OCI-LY3 (cell line): ENCODE measurements at regions not wholly inside any gene's neighbourhood (a gene's known extent, or its start where the extent isn't known, plus 50 kb on each side); places are given as distances from the start of the nearest gene placed in this dataset.

Source experiments
- H2AFZ ChIP-seq: fragments of 200-600, 300-600 bp; shearing (Covaris generic); 2 replicates; pipeline ENCODE4 v1.6.0; 2014; ENCODE audit warnings: antibody characterized with exemption, low read depth, low read length
- H3K27ac ChIP-seq: fragments of 200-600, 300-600 bp; sonication (generic); 2 replicates; pipeline ENCODE4 v1.5.1; 2014; ENCODE audit warnings: mild to moderate bottlenecking, low read length, moderate library complexity, mixed read lengths
- H3K27me3 ChIP-seq: fragments of 200-600, 300-600 bp; sonication (generic); 2 replicates; pipeline ENCODE4 v1.6.1; 2014; ENCODE audit warnings: low read depth, low read length, mixed read lengths
- H3K36me3 ChIP-seq: fragments of 200-600, 300-600 bp; sonication (generic); replicated peaks from 2 replicates; pipeline ENCODE3; 2014; ENCODE audit warnings: low read depth, low read length, mixed read lengths
- H3K4me1 ChIP-seq: fragments of 300-600, 200-600 bp; sonication (generic); 2 replicates; pipeline ENCODE4 v1.6.1; 2014; ENCODE audit warnings: low read length, mixed read lengths
- H3K4me2 ChIP-seq: fragments of 200-600, 300-600 bp; sonication (generic); 2 replicates; pipeline ENCODE4 v1.6.1; 2014; ENCODE audit warnings: low read length, mixed read lengths
- H3K4me3 ChIP-seq: fragments of 300-600, 200-600 bp; sonication (generic); 2 replicates; pipeline ENCODE4 v1.5.1; 2014; ENCODE audit warnings: antibody characterized with exemption, mild to moderate bottlenecking, low read length, moderate library complexity
- H3K79me2 ChIP-seq: fragments of 300-600, 200-600 bp; shearing (Covaris generic); 2 replicates; pipeline ENCODE4 v1.6.1; 2014; ENCODE audit warnings: mild to moderate bottlenecking, low read length, mixed read lengths
- H3K9ac ChIP-seq: fragments of 300-600, 200-600 bp; shearing (Covaris generic); 2 replicates; pipeline ENCODE4 v1.6.0; 2014; ENCODE audit warnings: mild to moderate bottlenecking, low read length, moderate library complexity
- H3K9me3 ChIP-seq: fragments of 200-600, 300-600 bp; shearing (Covaris generic); 2 replicates; pipeline ENCODE4 v1.6.1; 2014; ENCODE audit warnings: low read length, mixed read lengths; ENCODE audit not compliant: insufficient read depth
- H4K20me1 ChIP-seq: fragments of 200-600, 300-600 bp; sonication (generic); 2 replicates; pipeline ENCODE4 v1.6.1; 2016; ENCODE audit warnings: low read length, mixed read lengths; ENCODE audit not compliant: insufficient read depth
- CTCF ChIP-seq: fragments of 200-600, 300-600 bp; sonication (generic); IDR thresholded peaks from 2 replicates; pipeline ENCODE4 v1.5.1; 2014; ENCODE audit warnings: antibody characterized with exemption, low read length, low read depth
- EZH2phosphoT487 ChIP-seq: fragments of 200-600 bp; shearing (Covaris generic); IDR thresholded peaks from 2 replicates; pipeline ENCODE4 v1.6.1; 2018; ENCODE audit warnings: antibody characterized with exemption, mixed run types, low read depth

DNA sequence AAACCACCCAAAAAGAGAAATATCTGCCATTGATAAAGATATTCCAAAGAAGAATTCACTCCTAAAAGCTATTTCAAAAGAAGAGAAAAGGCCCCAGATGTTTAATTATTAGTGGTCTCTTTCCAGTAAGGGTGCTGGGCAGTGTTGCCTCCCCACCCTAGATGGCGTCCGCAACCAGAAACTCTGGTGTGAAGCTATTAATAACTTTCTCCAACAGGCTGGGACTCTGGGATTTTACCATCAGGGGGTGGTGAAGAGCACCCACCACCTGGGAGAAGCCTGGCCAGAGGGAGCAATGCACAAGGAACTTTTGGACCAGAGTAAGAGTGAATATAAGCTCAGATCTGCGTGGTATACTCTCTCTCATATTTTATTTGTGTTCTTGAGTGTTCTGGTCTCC lies 115.4 kb upstream of the TIAM1 start:
- Histone ChIP-seq H4K20me1 (no peaks in the 10 kb centered on the region), H3K27ac (no peak overlapping the region), H3K27me3 (peaks cover 12% of the 10 kb centered on the region; the same call in 1 of the 2 replicates), H3K4me3 (no peak overlapping the region), H3K9ac (no peak overlapping the region), H2AFZ (no peak overlapping the region), H3K4me2 (no peak overlapping the region), H3K79me2 (no peaks in the 10 kb centered on the region), H3K36me3 (no peaks in the 10 kb centered on the region), H3K9me3 (no peaks in the 10 kb centered on the region), H3K4me1 (peaks cover 7% of the 10 kb centered on the region; the same call in 1 of the 2 replicates)
- no peak for TF ChIP-seq EZH2phosphoT487
- TF ChIP-seq CTCF = no peak

DNA sequence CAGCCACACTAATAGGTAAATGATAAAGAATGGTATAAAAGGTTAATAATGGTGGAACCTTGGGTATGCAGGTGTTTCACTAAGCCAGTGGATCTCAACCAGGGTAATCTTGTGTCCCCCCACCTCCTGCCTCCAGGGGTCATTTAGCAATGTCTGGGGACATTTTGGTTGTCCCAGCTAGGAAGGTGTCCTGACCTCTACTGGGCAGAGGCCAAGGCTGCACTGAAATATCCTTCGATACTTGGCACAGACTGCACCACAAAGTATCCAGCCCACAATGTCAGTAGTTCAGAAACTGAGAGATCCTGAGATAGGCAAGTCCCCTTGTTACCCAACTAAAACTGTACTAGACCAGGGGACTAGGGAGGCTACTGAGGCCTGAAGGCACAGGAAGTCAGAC lies 113.6 kb upstream of the TIAM1 start:
- H3K4me2 ChIP-seq = no peak overlapping the region
- H3K9me3 ChIP-seq = no peaks in the 10 kb centered on the region
- H3K4me3 ChIP-seq = no peak overlapping the region
- H3K27me3 ChIP-seq = peaks cover 12% of the 10 kb centered on the region; the same call in 1 of the 2 replicates
- H3K27ac ChIP-seq = no peak overlapping the region
- no peak overlapping the region for H2AFZ ChIP-seq
- TF ChIP-seq EZH2phosphoT487 = no peak
- TF ChIP-seq CTCF = no peak
- H3K36me3 ChIP-seq = no peaks in the 10 kb centered on the region
- no peaks in the 10 kb centered on the region for H3K79me2 ChIP-seq
- H4K20me1 ChIP-seq = no peaks in the 10 kb centered on the region
- peaks cover 7% of the 10 kb centered on the region; the same call in 1 of the 2 replicates for H3K4me1 ChIP-seq
- no peak overlapping the region for H3K9ac ChIP-seq

GRCh38 chr21:31456201-31456600 lies 112.1 kb upstream of the TIAM1 start:
- H3K4me2 ChIP-seq = no peak overlapping the region
- peaks cover 12% of the 10 kb centered on the region; the same call in 1 of the 2 replicates for H3K27me3 ChIP-seq
- no peaks in the 10 kb centered on the region for H3K36me3 ChIP-seq
- no peaks in the 10 kb centered on the region for H3K79me2 ChIP-seq
- TF ChIP-seq CTCF (no peak), EZH2phosphoT487 (no peak)
- no peak overlapping the region for H2AFZ ChIP-seq
- H3K9ac ChIP-seq = no peak overlapping the region
- no peak overlapping the region for H3K27ac ChIP-seq
- no peak overlapping the region for H3K4me3 ChIP-seq
- no peaks in the 10 kb centered on the region for H4K20me1 ChIP-seq
- H3K4me1 ChIP-seq = peaks cover 7% of the 10 kb centered on the region; the same call in 1 of the 2 replicates
- no peaks in the 10 kb centered on the region for H3K9me3 ChIP-seq

DNA sequence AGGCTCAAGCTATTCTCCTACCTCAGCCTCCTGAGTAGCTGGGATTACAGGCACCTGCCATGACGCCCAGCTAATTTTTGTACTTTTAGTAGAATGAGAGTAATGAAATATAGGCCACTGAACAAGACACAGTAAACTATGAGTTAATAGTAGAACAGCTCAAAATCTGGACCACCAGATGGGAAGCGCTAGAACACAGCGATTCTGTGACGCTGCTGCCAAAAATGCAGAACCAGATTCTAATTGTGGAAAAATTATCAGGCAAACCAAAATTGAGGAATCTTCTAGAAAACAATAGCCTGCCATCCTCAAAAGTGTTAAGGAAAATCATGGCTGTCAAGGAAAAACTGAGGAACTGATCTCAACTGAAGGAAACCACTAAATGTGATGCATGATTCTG lies 111.4 kb upstream of the TIAM1 start:
- H3K4me2 ChIP-seq = no peak overlapping the region
- peaks cover 12% of the 10 kb centered on the region; the same call in 1 of the 2 replicates for H3K27me3 ChIP-seq
- no peaks in the 10 kb centered on the region for H3K36me3 ChIP-seq
- H4K20me1 ChIP-seq = no peaks in the 10 kb centered on the region
- no peaks in the 10 kb centered on the region for H3K9me3 ChIP-seq
- no peak overlapping the region for H2AFZ ChIP-seq
- H3K27ac ChIP-seq = no peak overlapping the region
- no peak overlapping the region for H3K4me3 ChIP-seq
- H3K9ac ChIP-seq = no peak overlapping the region
- TF ChIP-seq EZH2phosphoT487 = no peak
- no peaks in the 10 kb centered on the region for H3K79me2 ChIP-seq
- peaks cover 5% of the 10 kb centered on the region; the same call in 1 of the 2 replicates for H3K4me1 ChIP-seq
